ENCODE measurements at regions not wholly inside any gene's neighbourhood (a gene's known extent, or its start where the extent isn't known, plus 50 kb on each side); places are given as distances from the start of the nearest gene placed in this dataset.

DNA sequence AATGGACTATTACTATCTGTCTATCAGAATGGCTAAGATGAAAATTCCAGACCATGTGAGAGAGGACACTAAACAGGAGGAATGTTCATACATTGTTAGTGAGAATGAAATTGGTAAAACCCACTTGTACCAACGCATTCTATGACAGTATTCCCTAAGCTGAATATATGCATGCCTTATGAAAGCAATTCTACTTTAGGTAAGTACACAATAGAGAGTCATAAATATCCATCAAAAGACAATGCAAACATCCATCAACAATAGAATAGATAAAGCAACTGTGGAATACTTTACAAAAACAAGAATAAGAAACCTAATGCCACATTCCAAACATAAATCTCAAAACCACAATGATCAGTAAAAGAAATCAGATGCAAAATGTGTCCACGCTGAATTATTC is 529.3 kb downstream of the ANKRD50 start:
- no peak overlapping the region for H3K4me3 Mint-ChIP-seq
- no peaks in the 10 kb centered on the region for H3K27me3 Mint-ChIP-seq
- peaks cover 11% of the 10 kb centered on the region for H3K4me1 Mint-ChIP-seq (ENCODE audit: unreplicated experiment)
- H3K9me3 Mint-ChIP-seq, result peaks cover 8% of the 10 kb centered on the region
- H3K36me3 Mint-ChIP-seq, result no peaks in the 10 kb centered on the region
- DNase-seq (ENCODE audit: extremely low spot score, unreplicated experiment), result no peak
- no peak overlapping the region for H3K27ac Mint-ChIP-seq
- TF ChIP-seq, protein P1, sequence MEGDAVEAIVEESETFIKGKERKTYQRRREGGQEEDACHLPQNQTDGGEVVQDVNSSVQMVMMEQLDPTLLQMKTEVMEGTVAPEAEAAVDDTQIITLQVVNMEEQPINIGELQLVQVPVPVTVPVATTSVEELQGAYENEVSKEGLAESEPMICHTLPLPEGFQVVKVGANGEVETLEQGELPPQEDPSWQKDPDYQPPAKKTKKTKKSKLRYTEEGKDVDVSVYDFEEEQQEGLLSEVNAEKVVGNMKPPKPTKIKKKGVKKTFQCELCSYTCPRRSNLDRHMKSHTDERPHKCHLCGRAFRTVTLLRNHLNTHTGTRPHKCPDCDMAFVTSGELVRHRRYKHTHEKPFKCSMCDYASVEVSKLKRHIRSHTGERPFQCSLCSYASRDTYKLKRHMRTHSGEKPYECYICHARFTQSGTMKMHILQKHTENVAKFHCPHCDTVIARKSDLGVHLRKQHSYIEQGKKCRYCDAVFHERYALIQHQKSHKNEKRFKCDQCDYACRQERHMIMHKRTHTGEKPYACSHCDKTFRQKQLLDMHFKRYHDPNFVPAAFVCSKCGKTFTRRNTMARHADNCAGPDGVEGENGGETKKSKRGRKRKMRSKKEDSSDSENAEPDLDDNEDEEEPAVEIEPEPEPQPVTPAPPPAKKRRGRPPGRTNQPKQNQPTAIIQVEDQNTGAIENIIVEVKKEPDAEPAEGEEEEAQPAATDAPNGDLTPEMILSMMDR (conservative IDR thresholded peaks at IDR 0.05), result no peak

DNA sequence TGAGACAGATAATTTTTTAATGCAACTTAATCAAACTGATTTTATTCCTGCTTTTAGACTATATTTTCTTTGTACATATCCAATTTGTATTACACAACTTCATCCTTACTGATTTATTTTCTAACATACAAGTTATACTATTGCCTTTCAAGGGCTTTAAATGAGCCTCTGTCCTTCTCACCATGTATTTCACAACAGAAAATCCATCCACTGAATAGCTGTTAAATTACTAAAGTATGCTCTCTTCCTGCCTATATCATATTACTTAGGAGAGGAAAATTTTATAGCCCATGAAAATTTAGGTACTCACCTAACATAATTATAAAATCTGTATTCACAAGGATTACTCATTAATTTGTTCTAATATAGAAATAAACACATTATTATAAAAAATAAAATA is 528.6 kb downstream of the ANKRD50 start:
- TF ChIP-seq, protein P1 (conservative IDR thresholded peaks at IDR 0.05), result no peak
- DNase-seq (ENCODE audit: extremely low spot score, unreplicated experiment), result no peak
- no peaks in the 10 kb centered on the region for H3K27me3 Mint-ChIP-seq

DNA sequence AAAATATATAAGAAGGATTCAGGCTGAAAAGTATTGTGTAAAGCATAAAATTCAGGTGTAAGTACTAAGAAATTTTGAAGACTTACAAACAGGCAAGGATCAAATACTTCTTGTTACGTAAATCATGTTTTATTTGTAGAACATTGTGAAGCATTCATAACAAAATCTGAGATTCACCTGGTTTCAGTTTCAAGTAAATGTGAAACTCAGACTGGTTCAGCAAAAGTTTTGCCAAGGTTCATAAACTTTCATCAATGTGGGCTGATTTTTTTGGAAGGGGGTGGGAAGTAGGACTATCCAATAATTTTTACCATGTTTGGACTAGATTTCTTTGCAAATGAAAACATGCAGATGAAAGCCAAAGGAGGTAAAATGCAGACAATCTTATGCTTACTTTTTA is 527.7 kb downstream of the ANKRD50 start:
- Mint-ChIP-seq H3K4me1 (ENCODE audit: unreplicated experiment) (peaks cover 15% of the 10 kb centered on the region), H3K27me3 (no peaks in the 10 kb centered on the region), H3K27ac (no peak overlapping the region), H3K4me3 (no peak overlapping the region), H3K36me3 (no peaks in the 10 kb centered on the region), H3K9me3 (peaks cover 5% of the 10 kb centered on the region)
- TF ChIP-seq, protein P1 (conservative IDR thresholded peaks at IDR 0.05), result no peak
- no peak for DNase-seq (ENCODE audit: extremely low spot score, unreplicated experiment)

More for the DNA sequence above, 528.6 kb downstream of the ANKRD50 start:
- Mint-ChIP-seq H3K4me1 (ENCODE audit: unreplicated experiment) (peaks cover 17% of the 10 kb centered on the region), H3K27ac (no peak overlapping the region), H3K36me3 (no peaks in the 10 kb centered on the region), H3K4me3 (no peak overlapping the region), H3K9me3 (peaks cover 8% of the 10 kb centered on the region)

DNA sequence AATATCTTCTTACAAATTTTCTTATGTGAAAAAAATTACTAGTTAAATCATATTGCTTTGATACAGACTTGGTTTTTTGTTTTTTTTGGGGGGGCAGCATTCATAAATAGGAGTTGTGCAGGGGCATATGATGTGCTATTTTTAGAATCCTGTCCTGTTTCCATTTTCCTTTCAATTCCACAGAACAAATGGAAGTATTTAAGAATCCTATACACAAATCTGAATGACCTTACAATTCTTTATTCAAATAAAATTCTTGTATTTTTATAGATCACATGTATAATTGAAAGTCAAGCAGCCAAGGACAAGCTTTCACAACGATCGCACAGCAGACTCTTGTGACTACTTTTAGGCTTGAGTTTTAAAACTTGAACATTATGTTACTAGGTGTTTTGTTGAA is 523.9 kb downstream of the ANKRD50 start:
- H3K27ac Mint-ChIP-seq, result no peak overlapping the region
- peaks cover 4% of the 10 kb centered on the region for H3K9me3 Mint-ChIP-seq
- H3K36me3 Mint-ChIP-seq, result no peaks in the 10 kb centered on the region
- TF ChIP-seq, protein P1 (conservative IDR thresholded peaks at IDR 0.05), result no peak
- no peak for DNase-seq (ENCODE audit: extremely low spot score, unreplicated experiment)
- no peak overlapping the region for H3K4me3 Mint-ChIP-seq
- peaks cover 9% of the 10 kb centered on the region for H3K4me1 Mint-ChIP-seq (ENCODE audit: unreplicated experiment)
- H3K27me3 Mint-ChIP-seq, result no peaks in the 10 kb centered on the region

DNA sequence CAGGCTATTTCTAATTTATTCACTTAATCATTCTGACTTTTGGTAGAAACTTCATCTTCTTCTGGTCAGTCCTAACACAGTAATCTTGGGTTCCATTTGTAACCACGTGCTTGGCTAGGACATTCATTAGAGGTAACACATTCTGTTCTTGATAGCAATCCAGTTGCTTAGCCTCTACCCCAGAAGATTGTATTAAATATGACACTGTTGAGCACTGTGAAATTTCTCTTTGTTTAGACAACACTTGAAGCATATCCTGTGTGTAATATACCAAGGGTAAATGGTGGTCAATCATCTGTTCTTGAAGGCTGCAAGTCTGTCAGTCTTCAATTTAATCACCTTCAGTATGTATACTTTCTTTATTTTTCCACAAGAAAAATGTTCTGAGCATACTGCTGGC is 523.0 kb downstream of the ANKRD50 start:
- Mint-ChIP-seq H3K9me3 (peaks cover 4% of the 10 kb centered on the region), H3K27ac (no peak overlapping the region), H3K4me1 (ENCODE audit: unreplicated experiment) (peaks cover 9% of the 10 kb centered on the region), H3K27me3 (no peaks in the 10 kb centered on the region), H3K36me3 (no peaks in the 10 kb centered on the region), H3K4me3 (no peak overlapping the region)
- TF ChIP-seq, protein P1 (conservative IDR thresholded peaks at IDR 0.05), result no peak
- DNase-seq (ENCODE audit: extremely low spot score, unreplicated experiment), result no peak

DNA sequence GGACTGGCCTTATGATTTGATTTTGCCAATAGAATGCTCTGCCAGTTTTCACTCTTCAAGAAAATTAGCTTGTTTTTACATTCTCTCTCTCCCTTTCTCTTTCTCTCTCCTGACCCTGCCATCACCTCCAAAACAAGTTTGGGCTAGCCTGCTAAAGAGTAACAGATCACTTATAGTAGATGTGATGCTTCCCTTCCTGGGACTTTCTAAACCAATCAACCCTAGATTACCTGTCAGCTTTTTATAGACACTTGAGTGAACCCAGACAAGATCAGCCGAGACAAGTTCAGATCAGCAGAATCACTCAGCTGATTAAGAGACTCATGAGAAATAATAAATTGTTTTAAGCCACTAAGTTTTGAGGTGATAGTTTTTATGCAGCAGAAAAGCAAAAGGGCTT is 521.2 kb downstream of the ANKRD50 start:
- no peak for DNase-seq (ENCODE audit: extremely low spot score, unreplicated experiment)
- TF ChIP-seq, protein P1 (conservative IDR thresholded peaks at IDR 0.05), result no peak
- peaks cover 10% of the 10 kb centered on the region for H3K9me3 Mint-ChIP-seq

More for the DNA sequence above, 521.2 kb downstream of the ANKRD50 start:
- peaks cover 6% of the 10 kb centered on the region for H3K36me3 Mint-ChIP-seq
- H3K27me3 Mint-ChIP-seq, result no peaks in the 10 kb centered on the region
- H3K4me1 Mint-ChIP-seq (ENCODE audit: unreplicated experiment), result peaks cover 9% of the 10 kb centered on the region
- H3K27ac Mint-ChIP-seq, result no peak overlapping the region
- no peak overlapping the region for H3K4me3 Mint-ChIP-seq
